HG03139 (cell line): ENCODE measurements at regions not wholly inside any gene's neighbourhood (a gene's known extent, or its start where the extent isn't known, plus 50 kb on each side); places are given as distances from the start of the nearest gene placed in this dataset.

Source experiments
- ATAC-seq: cut with Tn5 transposase; IDR thresholded peaks from one replicate; pipeline ENCODE4 v1.9.1; 2021; ENCODE audit not compliant: unreplicated experiment

- no peak for ATAC-seq
Measured at GRCh38 chr20:7308163-7308562, 540.7 kb downstream of the BMP2 start.

DNA sequence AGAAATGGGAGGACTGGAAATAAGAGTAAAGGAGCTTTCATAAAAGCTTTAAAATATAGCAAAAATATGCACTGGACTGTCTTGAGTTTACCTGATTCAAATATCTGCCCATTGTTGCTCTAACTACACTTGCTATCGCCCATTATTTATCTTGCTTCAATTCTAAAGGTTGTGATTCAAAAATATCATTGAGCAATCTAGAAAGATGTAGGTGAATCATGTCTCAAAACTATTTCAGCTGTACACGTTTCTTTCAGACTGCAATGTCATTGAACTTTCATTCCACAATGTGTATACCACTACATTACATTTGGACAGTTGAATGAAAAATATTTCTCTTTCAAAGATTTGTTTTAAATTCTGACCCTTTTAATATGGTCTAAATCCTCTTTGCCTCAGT, 545.6 kb downstream of the BMP2 start:
- ATAC-seq: no peak

DNA sequence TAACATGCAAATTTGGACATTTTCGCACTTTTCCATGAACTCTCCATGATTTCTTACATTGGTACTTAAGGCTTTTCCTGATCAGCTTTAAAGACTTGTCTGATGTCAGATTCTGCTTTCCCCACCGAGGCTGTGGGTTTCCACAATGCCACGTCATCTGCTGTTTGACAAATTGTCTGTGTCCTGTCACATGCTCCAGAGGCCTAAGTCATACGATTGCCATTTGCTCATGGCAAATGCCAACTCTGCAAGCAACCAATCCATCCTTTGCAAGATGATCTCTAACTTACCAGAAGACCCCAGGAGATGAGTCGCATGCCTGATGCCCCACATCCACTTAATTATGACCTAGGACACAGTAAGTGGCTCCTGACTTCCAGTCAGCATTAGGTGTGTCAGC, 556.5 kb downstream of the BMP2 start:
- ATAC-seq: no peak

DNA sequence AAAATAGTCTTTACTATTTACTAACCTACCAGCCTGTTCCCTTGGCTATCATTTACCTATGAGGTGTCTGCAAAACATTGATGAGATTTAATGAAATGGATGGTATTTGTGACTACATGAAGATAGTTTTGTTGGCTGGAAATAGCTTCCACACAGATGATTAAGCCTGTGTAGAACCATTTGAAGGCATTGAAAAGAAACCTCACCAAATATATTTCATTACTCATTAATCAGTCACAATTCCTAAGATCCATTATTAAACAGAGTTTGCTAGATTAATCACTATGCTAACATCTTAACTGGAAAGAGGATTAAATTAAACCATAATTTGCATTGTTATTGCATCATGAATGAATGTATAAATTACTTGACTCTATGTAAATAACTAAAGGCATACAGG, 560.3 kb downstream of the BMP2 start:
- no peak for ATAC-seq

GRCh38 chr20:7330850-7331249, 563.4 kb downstream of the BMP2 start:
- ATAC-seq: no peak

GRCh38 chr20:7332169-7332568, 564.7 kb downstream of the BMP2 start:
- no peak for ATAC-seq

DNA sequence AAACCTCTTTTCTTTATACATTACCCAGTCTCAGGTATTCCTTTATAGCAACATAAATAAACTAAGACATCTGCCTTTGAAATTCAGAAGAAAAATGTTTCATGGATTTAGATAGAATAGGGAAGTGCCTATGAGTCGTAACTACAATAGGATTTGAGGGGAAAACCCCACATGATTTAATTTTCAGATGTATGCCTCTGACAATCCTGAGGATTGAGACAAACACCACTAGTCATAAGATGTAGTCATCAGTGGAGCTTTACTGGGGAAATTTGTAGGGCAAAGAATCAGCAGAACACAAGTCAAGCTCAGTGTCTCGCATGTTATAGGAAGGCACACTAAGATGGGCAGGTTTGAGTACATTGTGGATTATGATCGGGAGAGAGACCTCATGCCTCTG, 566.4 kb downstream of the BMP2 start:
- ATAC-seq: no peak

DNA sequence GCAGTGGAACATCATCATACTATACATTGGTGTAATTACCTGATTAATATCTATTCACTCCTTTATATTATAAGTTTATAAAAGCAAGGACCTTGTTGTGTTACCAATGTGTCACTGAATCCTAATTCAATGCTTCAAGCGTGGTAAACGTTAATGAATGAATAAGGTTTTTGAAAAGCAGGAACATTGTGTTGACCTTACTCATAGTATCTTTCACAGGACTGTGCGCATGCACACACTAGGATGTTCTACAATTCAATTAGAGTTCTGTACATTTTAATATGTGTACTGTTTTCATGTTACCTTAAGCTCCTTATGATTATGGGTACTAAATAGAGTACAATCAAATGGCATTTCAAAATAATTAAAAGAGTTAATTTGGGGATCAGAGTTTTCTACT, 578.5 kb downstream of the BMP2 start:
- no peak for ATAC-seq

DNA sequence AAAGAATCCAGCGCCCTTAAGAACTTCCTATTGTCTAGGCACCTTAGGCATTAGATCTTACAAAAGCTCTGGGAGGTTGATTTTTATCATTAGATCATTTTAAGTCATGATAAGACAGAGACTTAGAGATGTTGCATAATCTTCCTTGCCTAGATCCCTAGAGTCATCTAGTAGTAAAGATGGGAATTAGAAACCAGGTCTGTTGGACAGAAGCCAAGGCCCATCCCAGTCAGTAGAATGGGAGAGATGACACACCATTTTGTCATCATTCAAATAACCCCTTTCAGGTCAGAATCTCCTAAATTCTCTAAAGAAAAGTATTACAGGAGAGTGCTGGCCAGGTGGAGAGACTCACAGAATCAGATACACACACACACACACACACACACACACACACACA, 579.1 kb downstream of the BMP2 start:
- ATAC-seq: no peak

DNA sequence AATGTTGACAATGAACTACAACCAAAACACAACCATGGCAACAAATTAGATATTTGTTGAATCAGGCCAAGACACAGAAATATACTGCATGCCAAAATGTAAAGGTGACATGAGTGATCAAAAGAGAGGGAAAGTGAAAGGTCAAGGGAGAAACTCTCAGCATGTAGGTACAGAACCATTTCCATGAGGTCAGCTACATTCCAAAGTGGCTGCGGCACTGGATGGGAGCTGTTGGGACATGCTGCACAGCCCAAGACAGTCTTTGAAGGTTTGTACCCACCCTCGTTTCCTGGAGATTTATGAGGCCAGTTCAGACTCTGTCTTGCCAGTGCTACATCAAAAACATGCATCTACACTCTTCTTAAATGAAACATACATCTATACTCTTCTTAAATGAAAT, 579.9 kb downstream of the BMP2 start:
- ATAC-seq: no peak

- ATAC-seq: no peak
Measured at GRCh38 chr20:7348253-7348652, 580.8 kb downstream of the BMP2 start.

GRCh38 chr20:7352165-7352564, 584.7 kb downstream of the BMP2 start:
- ATAC-seq: no peak

DNA sequence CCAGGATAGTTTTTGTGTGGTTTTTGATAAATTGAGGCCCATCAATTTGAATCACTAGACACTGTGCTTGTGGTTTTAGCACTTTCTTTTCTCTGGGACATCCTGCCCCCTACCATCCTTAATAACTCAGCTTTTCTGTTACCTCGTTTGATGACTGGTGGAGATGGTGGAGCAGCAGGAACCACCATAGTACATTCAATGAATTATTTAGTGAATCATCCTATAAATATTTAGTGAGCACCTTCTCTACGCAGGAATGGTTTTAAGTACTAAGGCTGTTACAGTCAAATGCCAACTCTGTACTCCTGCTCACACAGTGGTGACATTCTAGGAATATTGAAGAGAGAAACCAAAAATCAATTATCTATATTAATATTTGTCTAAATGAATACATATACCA, 585.2 kb downstream of the HAO1 start:
- no peak for ATAC-seq

DNA sequence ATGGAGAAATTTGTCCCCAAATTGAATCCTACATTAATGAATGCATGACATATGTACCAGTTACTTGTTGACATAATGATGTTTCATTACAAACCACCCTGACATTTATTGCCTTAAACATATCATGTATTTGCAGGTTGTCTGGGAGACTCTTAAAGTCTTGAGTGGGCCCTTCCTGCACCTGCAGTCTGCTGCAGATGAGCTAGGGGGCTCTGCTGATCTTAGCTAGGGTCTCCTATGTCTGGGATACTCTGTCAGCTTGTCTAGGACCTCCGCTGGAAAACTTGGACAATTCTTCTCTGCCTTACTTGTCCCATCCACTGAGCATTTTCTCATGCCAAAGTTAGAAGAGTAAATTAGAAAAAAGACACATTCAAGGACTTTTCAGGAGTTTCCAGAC, 581.6 kb downstream of the HAO1 start:
- ATAC-seq: no peak

DNA sequence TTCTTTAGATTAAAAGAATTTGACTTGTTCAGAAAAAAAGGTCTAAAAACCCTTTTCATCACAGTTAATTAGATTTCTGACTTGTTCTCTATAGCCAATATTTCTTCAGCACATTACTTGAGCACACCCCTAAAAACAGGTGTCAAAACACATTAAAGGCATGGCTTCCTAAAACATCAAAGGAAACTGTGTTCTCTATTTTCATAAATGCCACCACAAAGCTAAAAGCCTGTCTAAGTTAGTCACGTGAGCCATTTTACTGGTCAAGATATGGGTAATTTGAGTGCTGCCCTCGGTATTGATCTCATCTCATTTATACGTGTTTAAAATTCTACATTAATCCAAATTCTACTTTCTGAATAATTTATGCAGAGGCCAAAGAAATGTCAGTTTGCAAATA, 580.5 kb downstream of the HAO1 start:
- ATAC-seq: no peak

- ATAC-seq: no peak
Measured at GRCh38 chr20:7361321-7361720, 578.9 kb downstream of the HAO1 start.

- ATAC-seq: no peak
Measured at GRCh38 chr20:7361931-7362330, 578.3 kb downstream of the HAO1 start.

DNA sequence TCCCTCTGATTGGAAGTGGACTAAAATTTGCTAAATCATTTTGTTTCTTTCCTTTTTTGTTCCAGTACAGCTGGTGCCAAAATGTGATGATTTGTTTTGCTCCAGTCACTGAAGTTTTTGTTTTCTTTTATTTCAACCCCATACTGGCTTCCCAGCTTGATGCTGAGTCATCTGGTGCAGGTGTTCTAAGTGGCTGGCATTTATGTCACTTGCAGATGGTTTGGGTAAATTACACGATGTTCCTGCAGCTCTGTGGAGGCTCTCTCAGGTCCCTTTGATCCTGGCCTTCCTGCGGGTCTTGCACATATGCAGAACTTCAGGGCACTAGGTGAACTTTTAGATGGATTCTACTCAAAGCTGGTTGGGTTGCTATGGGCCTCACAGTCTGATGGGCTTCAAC, 577.7 kb downstream of the HAO1 start:
- ATAC-seq: no peak

DNA sequence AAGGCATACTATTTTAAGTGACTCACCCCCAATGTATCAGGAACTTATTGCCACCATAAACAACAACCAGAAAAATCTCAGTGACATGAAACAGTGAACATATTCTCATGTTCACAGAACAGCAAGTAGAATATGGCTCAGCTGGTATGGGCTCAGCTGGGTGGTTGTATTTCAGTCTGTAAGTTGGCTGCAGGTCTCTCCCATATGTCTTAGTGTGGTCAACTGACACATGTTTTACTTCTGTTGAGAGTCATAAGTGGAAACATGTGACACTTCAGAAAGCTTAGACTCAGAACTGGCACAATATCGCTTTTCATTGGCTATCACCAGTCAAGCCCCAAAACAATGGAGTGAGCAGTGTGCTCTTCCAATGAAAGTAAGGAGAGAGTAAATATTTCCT, 574.1 kb downstream of the HAO1 start:
- ATAC-seq: no peak

DNA sequence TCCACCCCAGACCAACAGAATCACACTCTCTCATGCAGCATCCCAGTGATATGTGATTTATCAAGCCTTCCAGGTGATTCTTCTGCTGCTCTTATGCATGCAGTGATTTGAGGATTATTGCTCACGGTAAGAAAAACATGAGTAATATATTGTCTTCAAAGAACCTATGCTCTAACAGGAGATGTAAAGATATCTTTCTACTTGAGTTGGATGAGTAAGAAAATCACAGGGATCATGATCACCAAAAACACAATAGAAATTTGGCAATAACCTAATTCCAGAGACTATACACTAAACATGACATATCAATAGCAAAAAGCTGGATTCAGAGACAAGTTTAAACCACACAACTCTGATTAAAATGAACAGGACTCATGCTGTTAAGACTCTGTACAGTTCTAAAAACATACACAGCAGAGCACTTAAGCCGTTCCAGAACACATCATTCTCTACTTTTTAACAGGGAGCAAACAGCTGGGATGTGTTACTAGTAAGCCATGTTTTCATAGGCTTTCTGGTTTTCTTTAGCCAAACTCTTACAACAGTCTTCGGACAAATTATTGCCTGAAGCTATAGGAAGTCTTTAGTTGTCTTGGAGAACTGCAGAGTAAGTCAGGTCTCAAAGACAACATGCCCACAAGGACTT, 568.6 kb downstream of the HAO1 start:
- ATAC-seq: no peak

GRCh38 chr20:7375905-7376304, 564.4 kb downstream of the HAO1 start:
- ATAC-seq: no peak

GRCh38 chr20:7378864-7379605, 561.2 kb downstream of the HAO1 start:
- ATAC-seq: no peak

DNA sequence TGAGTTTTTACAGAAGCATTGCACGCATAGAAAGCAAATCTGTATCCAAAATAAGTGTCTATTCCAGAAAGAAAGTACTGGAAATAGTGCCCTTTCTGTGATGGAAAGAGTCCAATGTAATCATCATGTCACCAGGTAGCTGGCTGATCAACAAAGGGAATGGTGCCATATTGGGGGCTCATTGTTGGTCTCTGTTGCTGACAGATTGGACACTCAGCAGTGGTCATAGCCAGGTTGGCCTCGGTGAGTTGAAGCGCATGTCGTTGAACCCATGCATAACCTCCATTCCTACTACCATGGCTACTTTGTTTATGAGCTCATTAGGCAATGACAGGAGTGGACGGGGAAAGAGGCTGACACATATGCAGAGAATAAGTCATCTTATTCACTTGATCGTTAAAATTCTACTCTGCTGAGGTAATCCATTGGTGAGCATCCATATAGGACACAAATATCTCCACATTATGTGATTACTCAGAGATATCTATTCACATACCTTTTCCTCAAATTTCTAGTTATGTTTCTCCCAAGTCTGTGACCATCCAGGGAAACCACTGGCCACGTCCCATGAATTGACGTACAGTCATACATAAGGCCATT, 560.5 kb downstream of the HAO1 start:
- ATAC-seq: no peak
